GM03348 (cell line): ENCODE measurements at regions not wholly inside any gene's neighbourhood (a gene's known extent, or its start where the extent isn't known, plus 50 kb on each side); places are given as distances from the start of the nearest gene placed in this dataset.
A peak's percentile ranks its signal among the peaks of the same experiment; 100 is the strongest.

Experiments
- DNase-seq: peaks from one replicate; pipeline ENCODE4 v3.0.0; 2012; ENCODE audit warnings: low spot score

DNA sequence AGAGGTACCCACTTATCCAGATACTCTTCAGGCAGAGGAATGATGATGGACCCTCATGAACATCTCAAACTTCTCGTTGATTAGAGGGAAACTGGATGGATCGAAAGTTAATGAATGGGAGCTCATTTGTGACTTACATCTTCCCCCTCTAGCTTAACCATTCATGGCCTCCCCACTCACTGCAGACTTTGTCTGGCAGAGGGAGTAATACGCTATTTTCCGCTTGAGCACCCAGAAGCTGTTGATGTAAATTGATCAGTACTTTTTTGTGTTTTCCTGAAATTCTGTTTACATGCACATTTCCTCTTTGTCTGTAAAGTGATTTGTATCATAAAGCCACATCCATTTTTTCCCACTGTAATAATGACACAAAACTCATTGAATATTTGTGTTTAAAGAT is 239.1 kb upstream of the RBFOX1 start:
- no peak for DNase-seq

GRCh38 chr16:7090628-7091115 is 242.0 kb upstream of the RBFOX1 start:
- DNase-seq = no peak

- DNase-seq = no peak
These were observed 242.9 kb upstream of the RBFOX1 start for GRCh38 chr16:7089751-7090150.

- DNase-seq = no peak
These were observed 243.9 kb upstream of the RBFOX1 start for GRCh38 chr16:7088711-7089110.

- no peak for DNase-seq
These were observed 245.6 kb upstream of the RBFOX1 start for GRCh38 chr16:7086822-7087616.

- DNase-seq = no peak
These were observed 246.9 kb upstream of the RBFOX1 start for GRCh38 chr16:7085776-7086175.

- DNase-seq = no peak
These were observed 249.5 kb upstream of the RBFOX1 start for GRCh38 chr16:7083096-7083495.

DNA sequence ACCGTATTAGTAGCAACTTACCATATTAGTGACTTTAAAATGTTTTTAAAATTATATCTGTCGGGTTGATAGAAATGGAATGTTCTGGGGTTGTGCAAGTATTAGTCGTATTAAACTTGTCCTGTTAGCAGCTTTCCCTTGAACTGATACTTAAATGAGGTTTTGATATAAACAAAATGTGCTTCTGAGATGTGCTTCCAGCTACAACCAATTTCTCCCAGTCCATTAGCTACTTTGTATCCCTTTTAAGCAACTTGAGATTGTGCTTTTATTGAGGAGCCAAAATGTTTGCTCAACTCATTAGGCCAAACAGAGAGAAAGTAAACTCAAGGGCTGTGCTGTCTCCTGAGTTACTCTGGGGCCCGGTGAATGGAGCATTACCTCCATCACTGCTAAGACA is 255.0 kb upstream of the RBFOX1 start:
- no peak for DNase-seq

DNA sequence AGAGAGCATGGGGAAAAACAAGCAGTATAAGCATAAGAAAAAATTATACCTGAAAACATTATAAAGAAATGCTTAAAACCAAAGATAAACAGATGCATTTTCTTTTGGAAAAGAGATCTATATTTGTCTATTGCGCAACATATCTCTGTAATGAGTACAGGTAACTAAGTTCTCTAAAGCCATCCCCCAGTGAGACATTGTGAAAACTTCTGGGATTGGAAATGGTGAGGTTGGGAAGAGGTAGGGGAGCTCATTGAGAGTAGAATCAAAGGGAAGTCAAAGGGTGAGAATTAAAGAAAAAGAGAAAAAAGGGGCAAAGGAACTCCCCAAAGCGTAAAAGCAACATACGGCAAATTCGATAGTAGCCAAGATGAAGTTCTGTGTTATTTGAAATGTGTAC is 257.9 kb upstream of the RBFOX1 start:
- DNase-seq = no peak

- no peak for DNase-seq
These were observed 275.2 kb upstream of the RBFOX1 start for GRCh38 chr16:7057458-7057857.

DNA sequence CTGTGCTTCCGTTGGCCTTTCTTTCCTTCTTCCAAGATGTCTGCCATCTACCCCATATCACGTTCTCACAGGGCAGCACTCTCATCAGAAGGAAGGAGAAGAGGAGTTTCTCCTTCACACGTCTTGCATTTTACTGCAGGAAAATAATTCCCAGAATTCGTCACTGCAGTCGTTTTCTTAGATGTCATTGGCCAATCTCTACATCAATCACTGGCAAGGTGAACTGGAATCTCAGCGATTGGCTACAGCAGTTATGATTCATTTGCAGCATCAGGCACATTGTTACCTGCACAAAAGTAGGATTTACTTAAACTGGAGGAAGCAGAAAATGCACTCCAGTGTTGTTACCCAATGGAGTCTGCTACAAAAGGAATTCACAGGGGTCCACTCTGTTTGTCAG is 277.2 kb upstream of the RBFOX1 start:
- no peak for DNase-seq

- no peak for DNase-seq
These were observed 280.9 kb upstream of the RBFOX1 start for GRCh38 chr16:7051591-7052349.

DNA sequence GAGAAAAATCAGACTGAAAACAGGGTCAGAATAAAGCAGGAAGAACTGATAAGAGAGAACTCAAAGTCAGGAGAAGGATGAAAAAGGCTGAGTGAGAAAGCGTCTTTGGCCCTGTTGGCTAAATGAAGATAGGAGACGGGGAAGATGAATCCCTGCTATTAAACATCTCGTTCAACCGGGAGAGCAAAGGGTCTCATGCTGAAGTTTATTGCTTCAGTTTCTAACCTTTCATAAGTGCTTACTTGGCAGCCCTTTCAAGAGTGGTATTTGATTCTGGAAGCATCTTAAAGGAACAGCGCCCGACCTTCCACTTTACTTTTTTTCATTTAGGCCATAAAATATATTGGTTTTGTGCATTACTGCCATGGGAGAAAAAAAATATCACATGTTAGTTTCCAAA is 288.3 kb upstream of the RBFOX1 start:
- no peak for DNase-seq

GRCh38 chr16:7038475-7038874 is 294.2 kb upstream of the RBFOX1 start:
- no peak for DNase-seq

DNA sequence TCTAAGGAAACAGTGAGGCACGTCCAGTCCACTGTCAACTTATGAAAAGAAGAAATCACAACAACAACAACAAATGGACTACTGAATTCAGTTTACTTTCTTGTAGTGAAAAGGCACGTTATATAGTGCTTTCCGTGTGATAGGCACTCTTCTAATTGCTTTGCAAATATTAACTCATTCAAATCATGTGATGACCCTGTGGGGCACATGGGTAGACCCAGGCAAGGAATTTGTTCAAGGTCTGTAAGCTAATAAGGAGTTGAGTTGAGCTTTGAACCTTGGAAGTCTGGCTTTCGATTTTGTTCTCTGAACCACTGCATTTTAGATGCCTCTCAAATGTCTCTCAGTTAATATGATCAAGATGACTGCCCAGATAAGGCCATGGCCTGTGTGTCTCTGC is 295.1 kb upstream of the RBFOX1 start:
- no peak for DNase-seq

- no peak for DNase-seq
These were observed 301.6 kb upstream of the RBFOX1 start for GRCh38 chr16:7031031-7031430.

DNA sequence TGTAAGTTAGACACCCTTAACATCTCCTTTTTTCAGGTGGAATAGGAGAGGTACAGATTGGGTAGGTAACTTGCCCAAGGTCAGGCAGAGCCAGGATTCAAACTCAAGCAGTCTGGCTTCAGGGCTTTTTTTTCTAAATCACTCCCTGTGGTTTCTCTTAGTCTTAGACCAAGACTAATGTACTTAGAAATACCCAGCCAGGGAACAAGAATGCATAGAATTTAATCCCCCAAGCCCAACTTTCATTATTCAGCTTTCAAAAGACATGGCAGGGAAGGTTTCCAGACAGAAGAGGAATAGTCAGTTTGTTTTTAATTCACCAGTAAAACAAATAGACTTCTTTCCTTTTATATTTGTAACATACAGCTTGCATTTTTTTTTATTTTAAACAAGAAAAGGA is 305.2 kb upstream of the RBFOX1 start:
- DNase-seq = no peak

DNA sequence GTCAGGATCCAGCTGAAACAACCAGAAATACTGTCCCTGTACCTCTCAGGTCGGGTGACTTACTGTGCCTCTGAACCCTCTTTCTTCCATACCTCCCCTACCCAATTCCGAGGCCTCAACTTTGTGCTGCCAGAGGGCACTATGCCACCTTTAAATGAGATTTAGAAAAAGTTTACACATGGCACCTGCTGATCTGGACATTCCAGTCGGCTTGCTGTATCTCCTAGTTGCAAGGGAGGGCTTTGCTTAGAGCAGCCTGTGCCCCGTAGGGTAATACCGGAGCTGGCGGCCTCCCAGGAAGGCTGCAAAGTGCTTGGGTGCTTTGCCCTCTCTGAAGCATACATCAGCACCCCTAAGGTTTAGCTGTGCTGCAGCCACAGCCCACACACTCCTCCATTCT is 306.0 kb upstream of the RBFOX1 start:
- DNase-seq = no peak

GRCh38 chr16:7025616-7026190 is 306.9 kb upstream of the RBFOX1 start:
- DNase-seq = peak; percentile 35

GRCh38 chr16:7021653-7022275 is 310.9 kb upstream of the RBFOX1 start:
- DNase-seq = no peak

DNA sequence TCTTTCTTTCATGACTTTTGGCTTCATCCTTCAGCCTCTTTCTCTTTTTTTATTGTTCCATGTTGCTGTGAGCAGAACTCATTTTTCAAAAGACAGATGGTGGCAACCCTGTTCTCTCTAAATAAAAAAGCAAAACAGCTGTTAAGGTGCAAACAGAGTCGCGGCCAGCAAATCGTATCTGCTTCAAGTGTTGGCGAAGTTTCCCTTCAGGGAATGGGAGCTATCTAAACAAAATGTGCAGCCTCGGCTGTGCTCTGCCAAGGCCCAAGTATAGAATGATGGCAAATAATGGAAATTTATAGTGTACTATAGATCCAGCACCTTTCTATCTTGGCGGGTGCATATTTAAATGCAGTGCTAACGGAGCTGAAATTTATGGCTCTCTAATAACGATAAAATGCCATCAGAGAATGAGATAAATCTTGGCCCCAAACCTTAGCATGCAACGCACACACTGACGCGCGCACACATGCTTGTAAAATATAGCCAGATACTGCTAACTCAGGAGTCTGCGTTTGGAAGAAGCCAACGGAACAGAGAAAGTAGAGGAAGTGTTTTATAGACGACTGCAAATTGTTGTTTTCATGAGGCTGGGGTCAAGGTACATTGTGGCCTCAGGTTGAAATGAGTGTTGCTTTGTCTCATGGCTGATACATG is 315.5 kb upstream of the RBFOX1 start:
- DNase-seq = no peak

DNA sequence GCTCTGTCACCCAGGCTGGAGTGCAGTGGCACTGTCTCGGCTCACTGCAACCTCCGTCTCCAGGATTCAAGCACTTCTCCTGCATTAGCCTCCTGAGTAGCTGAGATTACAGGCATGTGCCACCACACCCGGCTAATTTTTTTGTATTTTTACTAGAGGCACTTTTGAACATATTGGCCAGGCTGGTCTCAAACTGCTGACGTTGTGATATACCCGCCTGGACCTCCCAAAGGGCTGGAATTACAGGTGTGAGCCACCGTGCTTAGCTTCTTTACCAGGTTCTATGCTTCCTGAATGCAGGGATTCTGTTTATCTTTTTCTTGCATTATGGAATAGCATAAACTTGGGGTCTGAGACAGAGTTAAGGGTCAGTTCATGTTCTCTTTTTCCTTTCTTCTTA is 317.9 kb upstream of the RBFOX1 start:
- no peak for DNase-seq
